ENCODE measurements at regions not wholly inside any gene's neighbourhood (a gene's known extent, or its start where the extent isn't known, plus 50 kb on each side); places are given as distances from the start of the nearest gene placed in this dataset.

DNA sequence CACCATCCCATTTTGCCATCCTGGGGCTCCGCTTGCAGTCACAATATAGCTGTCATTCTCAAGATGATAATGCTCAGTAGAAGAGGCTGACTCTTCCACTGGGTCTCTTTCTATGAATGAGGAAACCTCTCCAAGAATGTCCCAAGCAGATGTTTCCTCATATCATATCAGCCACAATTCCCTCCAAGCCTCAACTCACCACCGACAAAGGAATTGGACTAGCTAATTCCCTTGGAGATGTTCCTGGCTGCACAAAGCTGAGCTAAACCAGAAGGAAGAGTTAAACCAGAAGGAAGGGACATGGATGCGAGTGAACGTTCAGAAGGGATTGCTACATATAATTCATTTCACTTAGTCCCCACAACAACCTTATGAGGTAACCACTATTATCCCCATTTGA is 65.0 kb upstream of the NPAS2 start:
- Histone ChIP-seq H3K9me3 (no peaks in the 10 kb centered on the region), H3K27ac (no peak overlapping the region), H3K4me1 (peaks cover 0 to 13% (median 0%) of the 10 kb centered on the region in 4 donors), H3K27me3 (no peaks in the 10 kb centered on the region), H3K36me3 (no peaks in the 10 kb centered on the region), H3K4me3 (no peak overlapping the region)
- 61 to 67% methylated on average over 4 of the region's 4 CpGs for WGBS, 2 donors
- peak in 1 of 2 donors; percentile 28 for DNase-seq (ENCODE audit: low spot score in 2 of 2)
- TF ChIP-seq, protein P1, sequence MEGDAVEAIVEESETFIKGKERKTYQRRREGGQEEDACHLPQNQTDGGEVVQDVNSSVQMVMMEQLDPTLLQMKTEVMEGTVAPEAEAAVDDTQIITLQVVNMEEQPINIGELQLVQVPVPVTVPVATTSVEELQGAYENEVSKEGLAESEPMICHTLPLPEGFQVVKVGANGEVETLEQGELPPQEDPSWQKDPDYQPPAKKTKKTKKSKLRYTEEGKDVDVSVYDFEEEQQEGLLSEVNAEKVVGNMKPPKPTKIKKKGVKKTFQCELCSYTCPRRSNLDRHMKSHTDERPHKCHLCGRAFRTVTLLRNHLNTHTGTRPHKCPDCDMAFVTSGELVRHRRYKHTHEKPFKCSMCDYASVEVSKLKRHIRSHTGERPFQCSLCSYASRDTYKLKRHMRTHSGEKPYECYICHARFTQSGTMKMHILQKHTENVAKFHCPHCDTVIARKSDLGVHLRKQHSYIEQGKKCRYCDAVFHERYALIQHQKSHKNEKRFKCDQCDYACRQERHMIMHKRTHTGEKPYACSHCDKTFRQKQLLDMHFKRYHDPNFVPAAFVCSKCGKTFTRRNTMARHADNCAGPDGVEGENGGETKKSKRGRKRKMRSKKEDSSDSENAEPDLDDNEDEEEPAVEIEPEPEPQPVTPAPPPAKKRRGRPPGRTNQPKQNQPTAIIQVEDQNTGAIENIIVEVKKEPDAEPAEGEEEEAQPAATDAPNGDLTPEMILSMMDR (IDR thresholded peaks at IDR 0.05) = no peak
- peak in 1 of 2 donors; percentile 38 for TF ChIP-seq EP300 (IDR thresholded peaks at IDR 0.05)

DNA sequence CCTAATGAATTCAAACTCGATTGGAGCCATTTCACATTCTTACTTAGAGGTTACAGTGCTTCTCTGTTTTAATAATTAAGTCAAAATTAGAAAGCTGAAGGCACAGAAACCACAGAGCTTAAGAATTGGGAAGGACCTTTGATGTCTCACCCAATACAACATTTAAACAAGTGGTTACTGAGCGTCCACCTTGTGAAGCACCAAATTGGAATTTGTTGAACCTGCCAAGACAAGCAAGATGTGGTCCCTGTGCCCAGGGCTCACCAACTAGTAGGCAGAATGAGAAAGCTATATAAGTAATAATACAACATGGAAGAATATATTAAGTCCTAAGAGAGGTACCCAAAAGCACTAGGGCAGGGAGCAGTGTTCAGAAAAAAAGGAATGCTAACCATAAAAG is 64.5 kb upstream of the NPAS2 start:
- H3K4me3 ChIP-seq = no peak overlapping the region
- H3K36me3 ChIP-seq = no peaks in the 10 kb centered on the region
- peaks cover 0 to 13% (median 0%) of the 10 kb centered on the region in 4 donors for H3K4me1 ChIP-seq
- H3K27me3 ChIP-seq = no peaks in the 10 kb centered on the region
- H3K9me3 ChIP-seq = no peaks in the 10 kb centered on the region
- WGBS, 2 donors = 56 to 63% methylated on average over 2 of the region's 2 CpGs
- TF ChIP-seq EP300 (IDR thresholded peaks at IDR 0.05) = no peak
- TF ChIP-seq, protein P1 (IDR thresholded peaks at IDR 0.05) = no peak
- no peak for TF ChIP-seq POLR2A (IDR thresholded peaks at IDR 0.05)
- H3K27ac ChIP-seq = no peak overlapping the region
- no peak for DNase-seq (ENCODE audit: low spot score in 2 of 2)

DNA sequence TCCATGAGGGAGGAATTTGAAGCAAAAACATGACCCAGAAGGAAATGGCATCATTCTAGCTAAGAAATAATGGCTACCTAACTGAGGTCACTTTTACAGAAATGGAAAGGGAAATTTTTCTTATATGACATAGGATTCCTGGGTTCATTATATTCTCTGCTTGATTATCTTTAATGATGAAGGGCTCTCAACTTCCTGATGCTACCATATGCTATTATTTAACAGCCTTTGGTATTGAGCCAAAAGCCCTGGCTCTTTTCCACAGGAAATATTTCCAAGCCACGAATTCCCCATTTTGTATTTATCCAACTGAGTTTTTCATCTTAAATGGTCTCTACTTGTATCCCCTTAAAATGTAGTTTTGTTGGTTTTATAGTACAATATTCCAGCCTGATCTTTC is 63.2 kb upstream of the NPAS2 start:
- Histone ChIP-seq H3K9me3 (no peaks in the 10 kb centered on the region), H3K36me3 (no peaks in the 10 kb centered on the region), H3K4me1 (peaks cover 0 to 13% (median 0%) of the 10 kb centered on the region in 4 donors), H3K4me3 (no peak overlapping the region), H3K27ac (no peak overlapping the region), H3K27me3 (no peaks in the 10 kb centered on the region)
- DNase-seq (ENCODE audit: low spot score in 2 of 2) = no peak
- TF ChIP-seq, protein P1 (IDR thresholded peaks at IDR 0.05) = no peak
- no peak for TF ChIP-seq POLR2A (IDR thresholded peaks at IDR 0.05)
- TF ChIP-seq EP300 (IDR thresholded peaks at IDR 0.05) = no peak
- 17 to 32% methylated on average over 1 of the region's 1 CpG for WGBS, 2 donors

DNA sequence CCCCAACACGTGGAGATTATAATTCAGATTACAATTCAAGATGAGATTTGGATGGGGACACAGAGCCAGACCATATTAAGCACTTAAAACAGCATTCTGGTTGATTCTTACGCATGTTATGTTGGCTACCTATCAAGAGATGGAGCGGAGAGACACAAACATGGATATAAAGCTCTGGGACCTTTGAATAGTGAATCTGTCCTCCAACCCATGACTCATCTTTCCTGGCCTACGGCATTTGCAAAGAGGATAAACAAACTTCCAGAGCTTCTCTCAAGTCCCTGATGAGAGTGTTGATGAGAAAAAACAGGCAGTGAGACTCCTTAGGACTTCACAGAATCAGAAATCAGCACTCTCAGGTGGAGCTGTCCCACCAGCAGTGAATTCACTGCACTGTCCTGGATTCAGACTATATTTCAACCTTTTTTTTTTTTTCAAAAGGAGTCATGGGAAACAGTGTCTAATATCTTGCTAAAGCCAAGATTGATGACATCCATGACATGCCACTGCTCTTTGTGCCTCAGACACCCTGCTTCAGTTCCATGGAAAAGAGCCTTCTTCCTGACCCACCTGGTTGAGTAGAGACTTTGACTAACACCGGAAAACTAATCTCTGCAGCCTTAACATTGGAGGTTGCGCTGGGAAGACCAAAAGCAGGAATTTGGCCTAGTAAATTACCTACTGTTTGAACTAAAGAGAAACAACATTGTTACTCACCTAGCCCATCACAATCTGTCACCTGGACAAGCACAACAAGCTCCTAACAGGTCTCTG is 62.1 kb upstream of the NPAS2 start:
- peak overlapping the region in 1 of 4 donors; percentile 20 for H3K27ac ChIP-seq
- peaks cover 0 to 7% (median 0%) of the 10 kb centered on the region in 4 donors for H3K4me1 ChIP-seq
- no peak overlapping the region for H3K4me3 ChIP-seq
- H3K9me3 ChIP-seq = no peaks in the 10 kb centered on the region
- no peaks in the 10 kb centered on the region for H3K36me3 ChIP-seq
- no peaks in the 10 kb centered on the region for H3K27me3 ChIP-seq
- TF ChIP-seq, protein P1 (IDR thresholded peaks at IDR 0.05) = no peak
- TF ChIP-seq POLR2A (IDR thresholded peaks at IDR 0.05) (no peak), EP300 (IDR thresholded peaks at IDR 0.05) (peak in 1 of 2 donors; percentile 24)
- WGBS, 2 donors = 67 to 72% methylated on average over 6 of the region's 6 CpGs
- DNase-seq (ENCODE audit: low spot score in 2 of 2) = peak in 1 of 2 donors; percentile 44

DNA sequence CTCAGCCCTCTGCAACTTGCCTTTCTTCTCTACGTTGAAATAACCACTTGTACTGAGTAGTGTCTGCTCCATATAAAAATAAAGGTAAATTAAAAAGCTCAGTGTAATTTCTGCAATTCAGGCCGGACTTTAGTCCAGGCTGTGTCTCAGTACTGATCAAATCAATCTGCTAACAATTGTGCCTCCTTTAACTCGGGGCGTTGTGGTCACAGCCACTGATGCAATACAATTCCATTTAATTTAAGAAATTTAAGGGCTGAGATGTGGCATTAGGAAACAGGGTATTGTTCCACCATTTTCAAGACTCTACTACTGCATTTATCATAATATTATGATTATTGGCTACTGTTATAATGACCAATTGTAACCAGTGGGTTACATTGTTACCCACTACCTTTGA is 60.0 kb upstream of the NPAS2 start:
- WGBS, 2 donors = 81 to 93% methylated on average over 4 of the region's 4 CpGs

More for the DNA sequence above, 60.0 kb upstream of the NPAS2 start:
- Histone ChIP-seq H3K9me3 (no peaks in the 10 kb centered on the region), H3K4me3 (no peak overlapping the region), H3K4me1 (no peaks in the 10 kb centered on the region), H3K36me3 (no peaks in the 10 kb centered on the region), H3K27ac (no peak overlapping the region), H3K27me3 (no peaks in the 10 kb centered on the region)
- TF ChIP-seq, protein P1 (IDR thresholded peaks at IDR 0.05) = no peak
- no peak for TF ChIP-seq POLR2A (IDR thresholded peaks at IDR 0.05)
- no peak for TF ChIP-seq EP300 (IDR thresholded peaks at IDR 0.05)
- no peak for DNase-seq (ENCODE audit: low spot score in 2 of 2)

Data from tibial nerve (tissue), 4 donors.